HG03520 (cell line): ENCODE measurements at regions not wholly inside any gene's neighbourhood (a gene's known extent, or its start where the extent isn't known, plus 50 kb on each side); places are given as distances from the start of the nearest gene placed in this dataset.

Experiments
- ATAC-seq: cut with Tn5 transposase; IDR thresholded peaks from one replicate; pipeline ENCODE4 v1.9.1; 2021; ENCODE audit warnings: mild to moderate bottlenecking, moderate library complexity; ENCODE audit not compliant: unreplicated experiment

- no peak for ATAC-seq
Measured at GRCh38 chr22:47612311-47612910, 850.0 kb downstream of the TBC1D22A start.

GRCh38 chr22:47610764-47611163 is 848.3 kb downstream of the TBC1D22A start:
- ATAC-seq: no peak

GRCh38 chr22:47610281-47610680 is 847.8 kb downstream of the TBC1D22A start:
- no peak for ATAC-seq

GRCh38 chr22:47609653-47610052 is 847.2 kb downstream of the TBC1D22A start:
- ATAC-seq: no peak

- ATAC-seq: no peak
Measured at GRCh38 chr22:47608421-47608820, 846.0 kb downstream of the TBC1D22A start.

- ATAC-seq: no peak
Measured at GRCh38 chr22:47607486-47607885, 845.0 kb downstream of the TBC1D22A start.

GRCh38 chr22:47606426-47606825 is 844.0 kb downstream of the TBC1D22A start:
- ATAC-seq: no peak

GRCh38 chr22:47605886-47606285 is 843.4 kb downstream of the TBC1D22A start:
- ATAC-seq: no peak

GRCh38 chr22:47605441-47605840 is 843.0 kb downstream of the TBC1D22A start:
- ATAC-seq: no peak

- no peak for ATAC-seq
Measured at GRCh38 chr22:47604563-47604962, 842.1 kb downstream of the TBC1D22A start.

GRCh38 chr22:47602732-47603131 is 840.3 kb downstream of the TBC1D22A start:
- ATAC-seq: no peak

GRCh38 chr22:47601666-47602065 is 839.2 kb downstream of the TBC1D22A start:
- no peak for ATAC-seq

GRCh38 chr22:47600791-47601625 is 838.6 kb downstream of the TBC1D22A start:
- no peak for ATAC-seq

- no peak for ATAC-seq
Measured at GRCh38 chr22:47600281-47600680, 837.8 kb downstream of the TBC1D22A start.

- ATAC-seq: no peak
Measured at GRCh38 chr22:47599753-47600152, 837.3 kb downstream of the TBC1D22A start.

- ATAC-seq: no peak
Measured at GRCh38 chr22:47598864-47599263, 836.4 kb downstream of the TBC1D22A start.

GRCh38 chr22:47597041-47597440 is 834.6 kb downstream of the TBC1D22A start:
- ATAC-seq: no peak

GRCh38 chr22:47596176-47596690 is 833.8 kb downstream of the TBC1D22A start:
- no peak for ATAC-seq

GRCh38 chr22:47594836-47595521 is 832.5 kb downstream of the TBC1D22A start:
- ATAC-seq: no peak

- ATAC-seq: no peak
Measured at GRCh38 chr22:47593911-47594311, 831.5 kb downstream of the TBC1D22A start.

GRCh38 chr22:47593291-47593690 is 830.8 kb downstream of the TBC1D22A start:
- ATAC-seq: no peak

- ATAC-seq: no peak
Measured at GRCh38 chr22:47592791-47593190, 830.3 kb downstream of the TBC1D22A start.
